Ascending aorta (tissue), 2 donors: ENCODE measurements at regions not wholly inside any gene's neighbourhood (a gene's known extent, or its start where the extent isn't known, plus 50 kb on each side); places are given as distances from the start of the nearest gene placed in this dataset.
"Not testable (repeated sequence)": the region's sequence is repeated elsewhere in the genome, so short reads cannot be mapped to it uniquely, and the experiment has no call there.

Source experiments
- DNase-seq, 2 donors: peaks; one replicate each; pipeline ENCODE4 v3.0.0-alpha.2; 2019; ENCODE audit warnings: low spot score in 2 of 2
- H3K27ac ChIP-seq, 2 donors: fragments of 200-600 bp; sonication (generic); one replicate each; pipeline ENCODE4 v1.5.1; 2016 to 2017; ENCODE audit warnings: mild to moderate bottlenecking in 1 of 2
- H3K27me3 ChIP-seq: fragments of 200-600 bp; sonication (generic); one replicate; pipeline ENCODE4 v1.5.1; 2017
- H3K36me3 ChIP-seq, 2 donors: fragments of 200-600 bp; sonication (generic); one replicate each; pipeline ENCODE4 v1.5.1; 2016
- H3K4me1 ChIP-seq, 2 donors: fragments of 200-600 bp; sonication (generic); one replicate each; pipeline ENCODE4 v1.5.1; 2016 to 2017; ENCODE audit warnings: mild to moderate bottlenecking in 1 of 2
- H3K4me3 ChIP-seq, 2 donors: fragments of 200-600 bp; sonication (generic); one replicate each; pipeline ENCODE4 v1.5.1; 2016 to 2017; ENCODE audit warnings: mild to moderate bottlenecking in 1 of 2
- H3K9me3 ChIP-seq, 2 donors: fragments of 200-600 bp; sonication (generic); one replicate each; pipeline ENCODE4 v1.5.1; 2016
- CTCF ChIP-seq, 3 experiments: fragments of 200-600 bp in 2 of 3; fragments of 450-650 bp in 1 of 3; sonication (generic) in 2 of 3; IDR thresholded peaks; one replicate each; pipeline ENCODE4 v1.5.1; 2016 to 2019; ENCODE audit warnings: antibody characterized with exemption in 3 of 3, mild to moderate bottlenecking in 1 of 3, moderate library complexity in 1 of 3
- intact Hi-C: fragments of 100-400 bp; cut with DNase I; formaldehyde crosslinking; loops from one replicate; pipeline ENCODE4 v1.15.1; 2023

- Histone ChIP-seq H3K9me3 (no peaks in the 10 kb centered on the region), H3K27me3 (no peaks in the 10 kb centered on the region), H3K4me3 (no peak overlapping the region), H3K36me3 (no peaks in the 10 kb centered on the region), H3K4me1 (peaks cover 0 to 3% of the 10 kb centered on the region in 2 donors), H3K27ac (no peak overlapping the region)
- intact Hi-C loops, result no loop called here
- no peak for DNase-seq
- TF ChIP-seq CTCF (IDR thresholded peaks at IDR 0.05), result no peak
Measured at GRCh38 chr5:157944077-157944633, 85.2 kb upstream of the CLINT1 start.

GRCh38 chr5:157942595-157942994, 83.7 kb upstream of the CLINT1 start:
- Histone ChIP-seq H3K27me3 (no peaks in the 10 kb centered on the region), H3K27ac (no peak overlapping the region), H3K9me3 (no peaks in the 10 kb centered on the region), H3K4me1 (no peaks in the 10 kb centered on the region), H3K36me3 (no peaks in the 10 kb centered on the region), H3K4me3 (no peak overlapping the region)
- no peak for TF ChIP-seq CTCF (IDR thresholded peaks at IDR 0.05)
- intact Hi-C loops, result no loop called here
- DNase-seq, result no peak

GRCh38 chr5:157941616-157942015, 82.7 kb upstream of the CLINT1 start:
- TF ChIP-seq CTCF (IDR thresholded peaks at IDR 0.05), result no peak
- H3K4me1 ChIP-seq, result no peaks in the 10 kb centered on the region
- intact Hi-C loops, result no loop called here

GRCh38 chr5:157938101-157938500, 79.2 kb upstream of the CLINT1 start:
- H3K27me3 ChIP-seq, H3K4me1 ChIP-seq, H3K9me3 ChIP-seq, H3K36me3 ChIP-seq, DNase-seq, H3K4me3 ChIP-seq, H3K27ac ChIP-seq, intact Hi-C loops: not testable (repeated sequence)

More at GRCh38 chr5:157941616-157942015, 82.7 kb upstream of the CLINT1 start:
- Histone ChIP-seq H3K27ac (no peak overlapping the region), H3K36me3 (no peaks in the 10 kb centered on the region), H3K9me3 (no peaks in the 10 kb centered on the region), H3K4me3 (no peak overlapping the region), H3K27me3 (no peaks in the 10 kb centered on the region)
- DNase-seq, result no peak

- H3K9me3 ChIP-seq, H3K36me3 ChIP-seq, H3K4me1 ChIP-seq, H3K27ac ChIP-seq, intact Hi-C loops, DNase-seq, H3K4me3 ChIP-seq, H3K27me3 ChIP-seq: not testable (repeated sequence)
Measured at GRCh38 chr5:157936776-157937501, 78.0 kb upstream of the CLINT1 start.

- no peak for TF ChIP-seq CTCF (IDR thresholded peaks at IDR 0.05)
- Histone ChIP-seq H3K27me3 (no peaks in the 10 kb centered on the region), H3K27ac (no peak overlapping the region), H3K4me3 (no peak overlapping the region), H3K9me3 (no peaks in the 10 kb centered on the region), H3K4me1 (no peaks in the 10 kb centered on the region), H3K36me3 (no peaks in the 10 kb centered on the region)
- intact Hi-C loops, result no loop called here
- no peak for DNase-seq
Measured at GRCh38 chr5:157934600-157934999, 75.7 kb upstream of the CLINT1 start.
